ENCODE measurements at regions not wholly inside any gene's neighbourhood (a gene's known extent, or its start where the extent isn't known, plus 50 kb on each side); places are given as distances from the start of the nearest gene placed in this dataset.

DNA sequence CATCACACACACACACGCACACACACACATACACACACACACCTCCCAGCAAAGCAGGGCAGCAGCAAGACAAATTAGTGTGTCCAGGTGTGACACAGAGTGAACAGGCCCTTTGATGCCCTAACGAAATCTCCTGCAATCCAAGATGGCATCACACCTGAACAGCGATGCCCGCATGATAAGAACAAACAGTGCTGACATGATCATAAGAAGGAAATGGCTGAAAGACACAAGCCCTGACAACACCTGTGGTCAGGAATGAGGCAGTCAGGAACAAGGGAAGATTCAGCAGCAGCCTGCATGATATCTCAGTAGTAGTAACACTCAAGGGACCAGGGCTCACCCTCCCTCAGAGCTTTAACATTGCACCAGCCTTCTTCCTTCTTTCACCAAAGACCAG, 156.9 kb downstream of the FAXC start:
- TF ChIP-seq EZH2 (IDR thresholded peaks at IDR 0.05; ENCODE audit: borderline replicate concordance, low read length): no peak
- no peak for TF ChIP-seq CTCF (conservative IDR thresholded peaks at IDR 0.05 in 1 of 2, IDR thresholded peaks at IDR 0.05 in 1 of 2; ENCODE audit: extremely low read depth in 1 of 2, insufficient read depth in 1 of 2, low read depth in 1 of 2, low read length in 2 of 2)
